ENCODE measurements at regions not wholly inside any gene's neighbourhood (a gene's known extent, or its start where the extent isn't known, plus 50 kb on each side); places are given as distances from the start of the nearest gene placed in this dataset.

DNA sequence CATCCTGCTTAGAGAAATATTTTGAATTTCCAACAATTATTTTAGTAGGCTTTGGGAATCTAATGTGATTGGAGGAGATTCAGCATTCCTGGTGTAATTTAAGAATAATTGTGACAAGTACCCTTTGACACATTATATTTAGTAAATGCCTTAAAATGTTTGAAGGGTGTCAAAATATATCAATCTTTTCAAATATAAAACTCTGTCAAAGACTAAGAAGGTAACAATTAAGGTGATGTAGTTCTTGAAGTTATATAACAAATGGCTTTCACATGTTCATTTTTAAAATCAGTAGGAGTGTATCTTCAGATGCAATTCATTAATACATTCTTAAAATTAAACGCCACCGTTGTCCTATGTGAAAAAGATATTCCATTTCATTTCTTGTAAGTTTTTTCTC, 1977.1 kb upstream of the CDH9 start:
- TF ChIP-seq RAD21 (IDR thresholded peaks at IDR 0.05; ENCODE audit: low read depth), result no peak
- TF ChIP-seq TAF1 (IDR thresholded peaks at IDR 0.05; ENCODE audit: low read depth), result no peak
- TF ChIP-seq, protein P1, sequence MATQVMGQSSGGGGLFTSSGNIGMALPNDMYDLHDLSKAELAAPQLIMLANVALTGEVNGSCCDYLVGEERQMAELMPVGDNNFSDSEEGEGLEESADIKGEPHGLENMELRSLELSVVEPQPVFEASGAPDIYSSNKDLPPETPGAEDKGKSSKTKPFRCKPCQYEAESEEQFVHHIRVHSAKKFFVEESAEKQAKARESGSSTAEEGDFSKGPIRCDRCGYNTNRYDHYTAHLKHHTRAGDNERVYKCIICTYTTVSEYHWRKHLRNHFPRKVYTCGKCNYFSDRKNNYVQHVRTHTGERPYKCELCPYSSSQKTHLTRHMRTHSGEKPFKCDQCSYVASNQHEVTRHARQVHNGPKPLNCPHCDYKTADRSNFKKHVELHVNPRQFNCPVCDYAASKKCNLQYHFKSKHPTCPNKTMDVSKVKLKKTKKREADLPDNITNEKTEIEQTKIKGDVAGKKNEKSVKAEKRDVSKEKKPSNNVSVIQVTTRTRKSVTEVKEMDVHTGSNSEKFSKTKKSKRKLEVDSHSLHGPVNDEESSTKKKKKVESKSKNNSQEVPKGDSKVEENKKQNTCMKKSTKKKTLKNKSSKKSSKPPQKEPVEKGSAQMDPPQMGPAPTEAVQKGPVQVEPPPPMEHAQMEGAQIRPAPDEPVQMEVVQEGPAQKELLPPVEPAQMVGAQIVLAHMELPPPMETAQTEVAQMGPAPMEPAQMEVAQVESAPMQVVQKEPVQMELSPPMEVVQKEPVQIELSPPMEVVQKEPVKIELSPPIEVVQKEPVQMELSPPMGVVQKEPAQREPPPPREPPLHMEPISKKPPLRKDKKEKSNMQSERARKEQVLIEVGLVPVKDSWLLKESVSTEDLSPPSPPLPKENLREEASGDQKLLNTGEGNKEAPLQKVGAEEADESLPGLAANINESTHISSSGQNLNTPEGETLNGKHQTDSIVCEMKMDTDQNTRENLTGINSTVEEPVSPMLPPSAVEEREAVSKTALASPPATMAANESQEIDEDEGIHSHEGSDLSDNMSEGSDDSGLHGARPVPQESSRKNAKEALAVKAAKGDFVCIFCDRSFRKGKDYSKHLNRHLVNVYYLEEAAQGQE (IDR thresholded peaks at IDR 0.05; ENCODE audit: low read depth), result no peak
- no peak for TF ChIP-seq NFIC (IDR thresholded peaks at IDR 0.05)
- TF ChIP-seq, protein P2, sequence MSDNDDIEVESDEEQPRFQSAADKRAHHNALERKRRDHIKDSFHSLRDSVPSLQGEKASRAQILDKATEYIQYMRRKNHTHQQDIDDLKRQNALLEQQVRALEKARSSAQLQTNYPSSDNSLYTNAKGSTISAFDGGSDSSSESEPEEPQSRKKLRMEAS (IDR thresholded peaks at IDR 0.05), result no peak
- TF ChIP-seq YY1 (IDR thresholded peaks at IDR 0.05; ENCODE audit: low read depth), result no peak
- TF ChIP-seq EP300 (IDR thresholded peaks at IDR 0.05; ENCODE audit: borderline replicate concordance), result no peak
- no peak for TF ChIP-seq ZBTB7A (IDR thresholded peaks at IDR 0.05; ENCODE audit: low read depth)
- no peak for TF ChIP-seq EGR1 (IDR thresholded peaks at IDR 0.05)
- no peak for TF ChIP-seq CREB1 (IDR thresholded peaks at IDR 0.05; ENCODE audit: low read depth)

Data from Ishikawa (cell line).